Ishikawa (cell line): ENCODE measurements at regions not wholly inside any gene's neighbourhood (a gene's known extent, or its start where the extent isn't known, plus 50 kb on each side); places are given as distances from the start of the nearest gene placed in this dataset.

Experiments
- CEBPB ChIP-seq: IDR thresholded peaks from 2 replicates; pipeline ENCODE4 v1.6.1; 2012
- CREB1 ChIP-seq: IDR thresholded peaks from 2 replicates; pipeline ENCODE4 v1.6.1; 2012; ENCODE audit warnings: low read depth
- EGR1 ChIP-seq: IDR thresholded peaks from 2 replicates; pipeline ENCODE4 v1.6.1; 2012
- EP300 ChIP-seq: IDR thresholded peaks from 2 replicates; pipeline ENCODE4 v1.6.1; 2012; ENCODE audit warnings: borderline replicate concordance
- FOXM1 ChIP-seq: IDR thresholded peaks from 2 replicates; pipeline ENCODE4 v1.6.1; 2012; ENCODE audit warnings: low read depth, borderline replicate concordance
- MAX ChIP-seq: IDR thresholded peaks from 2 replicates; pipeline ENCODE4 v1.6.1; 2012
- NFIC ChIP-seq: IDR thresholded peaks from 2 replicates; pipeline ENCODE4 v1.6.1; 2012
- RAD21 ChIP-seq: IDR thresholded peaks from 2 replicates; pipeline ENCODE4 v1.6.1; 2012; ENCODE audit warnings: low read depth
- REST ChIP-seq: IDR thresholded peaks from 2 replicates; pipeline ENCODE4 v1.6.1; 2012; ENCODE audit warnings: low read depth, mild to moderate bottlenecking
- TAF1 ChIP-seq: IDR thresholded peaks from 2 replicates; pipeline ENCODE4 v1.6.1; 2012; ENCODE audit warnings: low read depth, mild to moderate bottlenecking
- TCF12 ChIP-seq: IDR thresholded peaks from 2 replicates; pipeline ENCODE4 v1.6.1; 2012; ENCODE audit warnings: low read depth
- TEAD4 ChIP-seq: IDR thresholded peaks from 2 replicates; pipeline ENCODE4 v1.6.1; 2012
- USF1 ChIP-seq: IDR thresholded peaks from 2 replicates; pipeline ENCODE4 v1.6.1; 2012
- YY1 ChIP-seq: IDR thresholded peaks from 2 replicates; pipeline ENCODE4 v1.6.1; 2012; ENCODE audit warnings: low read depth
- ZBTB7A ChIP-seq: IDR thresholded peaks from 2 replicates; pipeline ENCODE4 v1.6.1; 2012; ENCODE audit warnings: low read depth

- TF ChIP-seq NFIC (peak; percentile 66), YY1 (no peak), FOXM1 (peak; percentile 49; the same call in 1 of the 2 replicates), ZBTB7A (no peak), TEAD4 (peak; percentile 57), CREB1 (no peak), EP300 (peak; percentile 66), MAX (no peak), REST (no peak), TCF12 (0 out of 2 replicates have a peak, but pooled peaks have one; percentile 45), EGR1 (no peak), RAD21 (no peak), CEBPB (0 out of 2 replicates have a peak, but pooled peaks have one; percentile 24), TAF1 (no peak), USF1 (no peak)
Measured at GRCh38 chr2:122422384-122422991, 667.0 kb downstream of the TSN start.

GRCh38 chr2:122423934-122424333, 668.5 kb downstream of the TSN start:
- TF ChIP-seq TEAD4 (no peak), EGR1 (no peak), RAD21 (no peak), USF1 (no peak)

- TF ChIP-seq TCF12: no peak
- no peak for TF ChIP-seq USF1
- TF ChIP-seq TAF1: no peak
- no peak for TF ChIP-seq EGR1
- no peak for TF ChIP-seq MAX
- no peak for TF ChIP-seq TEAD4
- TF ChIP-seq REST: no peak
- no peak for TF ChIP-seq YY1
- no peak for TF ChIP-seq ZBTB7A
Measured at GRCh38 chr2:122433123-122433754, 677.8 kb downstream of the TSN start.

GRCh38 chr2:122445003-122445402, 689.6 kb downstream of the TSN start:
- TF ChIP-seq USF1: no peak
- TF ChIP-seq YY1: no peak
- TF ChIP-seq ZBTB7A: no peak
- peak; percentile 94 for TF ChIP-seq CEBPB
- TF ChIP-seq FOXM1: peak; percentile 98
- TF ChIP-seq CREB1: no peak
- TF ChIP-seq TCF12: peak; percentile 97
- peak; percentile 26; the same call in 1 of the 2 replicates for TF ChIP-seq RAD21
- peak; percentile 97 for TF ChIP-seq NFIC
- TF ChIP-seq REST: no peak
- peak; percentile 99 for TF ChIP-seq EP300
- peak; percentile 93 for TF ChIP-seq TEAD4
- peak; percentile 52; the same call in 1 of the 2 replicates for TF ChIP-seq MAX
- TF ChIP-seq TAF1: no peak
- TF ChIP-seq EGR1: no peak
